CD14-positive monocyte (primary cell): ENCODE measurements at regions not wholly inside any gene's neighbourhood (a gene's known extent, or its start where the extent isn't known, plus 50 kb on each side); places are given as distances from the start of the nearest gene placed in this dataset.

Source experiments
- DNase-seq, 3 donors: peaks; one replicate each; pipeline ENCODE4 v3.0.0-alpha.2; 2011 to 2022
- H2AFZ ChIP-seq: 2 replicates; pipeline ENCODE4 v1.6.0; 2012; ENCODE audit warnings: mild to moderate bottlenecking, low read depth, low read length, inconsistent platforms; ENCODE audit not compliant: insufficient read depth, poor library complexity, severe bottlenecking
- H3K27ac ChIP-seq, 2 donors: 1 replicate in 1 of 2; 2 replicates in 1 of 2; pipeline ENCODE4 v1.5.1; 2012 to 2013; ENCODE audit warnings: low read length in 2 of 2, control low read depth in 1 of 2, inconsistent platforms in 1 of 2, low read depth in 1 of 2, mild to moderate bottlenecking in 1 of 2
- H3K27me3 ChIP-seq, 2 donors: one replicate each; pipeline versions ENCODE4 v1.6.0 to v1.6.1; 2011 to 2013; ENCODE audit warnings: low read length in 2 of 2; ENCODE audit not compliant: control insufficient read depth in 2 of 2, insufficient read depth in 2 of 2
- H3K36me3 ChIP-seq, 2 donors: replicated peaks in 1 of 2; 1 replicate in 1 of 2; 2 replicates in 1 of 2; pipeline versions ENCODE4 v1.5.1 to v1.6.1; 2012 to 2013; ENCODE audit warnings: low read length in 2 of 2, control low read depth in 1 of 2, inconsistent platforms in 1 of 2, mild to moderate bottlenecking in 1 of 2; ENCODE audit not compliant: insufficient read depth in 2 of 2, control insufficient read depth in 1 of 2
- H3K4me1 ChIP-seq, 2 donors: 1 replicate in 1 of 2; 2 replicates in 1 of 2; pipeline versions ENCODE4 v1.5.1 to v1.6.1; 2012 to 2013; ENCODE audit warnings: low read length in 2 of 2, control low read depth in 1 of 2, inconsistent platforms in 1 of 2, mild to moderate bottlenecking in 1 of 2, moderate library complexity in 1 of 2; ENCODE audit not compliant: insufficient read depth in 2 of 2, control insufficient read depth in 1 of 2
- H3K4me2 ChIP-seq: replicated peaks from 2 replicates; pipeline ENCODE3; 2012; ENCODE audit warnings: low read length, moderate library complexity, mild to moderate bottlenecking; ENCODE audit not compliant: poor library complexity, severe bottlenecking; ENCODE audit errors: extremely low read depth
- H3K4me3 ChIP-seq, 3 experiments: fragments of 200-600 bp in 1 of 3; sonication (generic) in 1 of 3; replicated peaks in 1 of 3; 1 replicate in 2 of 3; 2 replicates in 1 of 3; pipeline ENCODE4 v1.5.1; 2011 to 2013; ENCODE audit warnings: low read length in 3 of 3, mild to moderate bottlenecking in 3 of 3, control low read depth in 2 of 3, low read depth in 2 of 3, inconsistent platforms in 1 of 3, moderate library complexity in 1 of 3
- H3K79me2 ChIP-seq: 2 replicates; pipeline ENCODE4 v1.6.0; 2012; ENCODE audit warnings: mild to moderate bottlenecking, control low read depth, inconsistent platforms, low read length, moderate library complexity; ENCODE audit not compliant: insufficient read depth
- H3K9ac ChIP-seq: 2 replicates; pipeline ENCODE4 v1.6.0; 2017; ENCODE audit warnings: low read length, mild to moderate bottlenecking; ENCODE audit not compliant: insufficient read depth, poor library complexity, severe bottlenecking
- H3K9me3 ChIP-seq, 2 donors: replicated peaks in 1 of 2; 1 replicate in 1 of 2; 2 replicates in 1 of 2; pipeline versions ENCODE4 v1.5.1 to v1.6.1; 2012 to 2013; ENCODE audit warnings: low read length in 2 of 2, control low read depth in 1 of 2; ENCODE audit not compliant: control insufficient read depth in 1 of 2, insufficient read depth in 1 of 2
- H4K20me1 ChIP-seq: 2 replicates; pipeline ENCODE4 v1.6.0; 2012; ENCODE audit warnings: mild to moderate bottlenecking, low read length, control low read depth, moderate library complexity; ENCODE audit not compliant: insufficient read depth
- H3K27ac Mint-ChIP-seq, 7 donors: one replicate each; pipeline ENCODE4 v1.8.0; 2020; ENCODE audit warnings: mild to moderate bottlenecking in 7 of 7, mixed read lengths in 7 of 7, moderate library complexity in 6 of 7, inconsistent platforms in 2 of 7
- H3K27me3 Mint-ChIP-seq, 3 donors: one replicate each; pipeline ENCODE4 v1.8.0; 2021 to 2022; ENCODE audit warnings: low read depth in 3 of 3, mild to moderate bottlenecking in 3 of 3, mixed read lengths in 3 of 3, moderate library complexity in 3 of 3, inconsistent platforms in 1 of 3
- H3K36me3 Mint-ChIP-seq, 2 donors: one replicate each; pipeline ENCODE4 v1.8.0; 2020; ENCODE audit warnings: mixed read lengths in 2 of 2, inconsistent platforms in 1 of 2, mild to moderate bottlenecking in 1 of 2
- H3K4me1 Mint-ChIP-seq: one replicate; pipeline ENCODE4 v1.8.0; 2020; ENCODE audit warnings: mild to moderate bottlenecking, mixed read lengths
- H3K4me3 Mint-ChIP-seq, 2 donors: one replicate each; pipeline ENCODE4 v1.8.0; 2020; ENCODE audit warnings: mild to moderate bottlenecking in 2 of 2, mixed read lengths in 2 of 2, moderate library complexity in 1 of 2
- H3K9me3 Mint-ChIP-seq, 7 donors: one replicate each; pipeline ENCODE4 v1.8.0; 2020 to 2022; ENCODE audit warnings: mixed read lengths in 7 of 7, mild to moderate bottlenecking in 6 of 7, moderate library complexity in 6 of 7, inconsistent platforms in 2 of 7
- WGBS: methylation state at CpG from one replicate; pipeline ENCODE4 v1.1.5; 2013; ENCODE audit warnings: missing lambda C conversion rate; ENCODE audit not compliant: insufficient coverage; 5-methylcytosine and 5-hydroxymethylcytosine counted together
- intact Hi-C, 2 donors: fragments of 100-400 bp; cut with micrococcal nuclease; formaldehyde crosslinking; loops; one replicate each; pipeline versions ENCODE4 v1.15.0 to v1.15.1; 2023
- TF ChIP-seq, protein P1 (sequence below): fragments of 200-600 bp; IDR thresholded peaks from one replicate; pipeline ENCODE4 v1.8.0; 2022; ENCODE audit warnings: antibody characterized with exemption, mild to moderate bottlenecking

GRCh38 chr2:12612168-12612567 is 104.6 kb upstream of the TRIB2 start:
- intact Hi-C loops: no loop called here
- H3K27me3 ChIP-seq: no peaks in the 10 kb centered on the region
- H3K27ac ChIP-seq: no peak overlapping the region
- Mint-ChIP-seq H3K27ac (no peak overlapping the region), H3K36me3 (no peaks in the 10 kb centered on the region), H3K4me3 (no peak overlapping the region), H3K9me3 (peaks cover 0 to 3% (median 0%) of the 10 kb centered on the region in 7 donors), H3K27me3 (peaks cover 0 to 8% (median 2%) of the 10 kb centered on the region in 3 donors), H3K4me1 (peaks cover 9% of the 10 kb centered on the region)
- WGBS: no CpG with 5 or more reads among the region's 2 CpGs
- no peak overlapping the region for H2AFZ ChIP-seq
- H3K4me3 ChIP-seq: no peak overlapping the region
- H3K36me3 ChIP-seq: no peaks in the 10 kb centered on the region
- H3K9ac ChIP-seq: no peak overlapping the region
- no peak overlapping the region for H3K4me2 ChIP-seq
- TF ChIP-seq, protein P1, sequence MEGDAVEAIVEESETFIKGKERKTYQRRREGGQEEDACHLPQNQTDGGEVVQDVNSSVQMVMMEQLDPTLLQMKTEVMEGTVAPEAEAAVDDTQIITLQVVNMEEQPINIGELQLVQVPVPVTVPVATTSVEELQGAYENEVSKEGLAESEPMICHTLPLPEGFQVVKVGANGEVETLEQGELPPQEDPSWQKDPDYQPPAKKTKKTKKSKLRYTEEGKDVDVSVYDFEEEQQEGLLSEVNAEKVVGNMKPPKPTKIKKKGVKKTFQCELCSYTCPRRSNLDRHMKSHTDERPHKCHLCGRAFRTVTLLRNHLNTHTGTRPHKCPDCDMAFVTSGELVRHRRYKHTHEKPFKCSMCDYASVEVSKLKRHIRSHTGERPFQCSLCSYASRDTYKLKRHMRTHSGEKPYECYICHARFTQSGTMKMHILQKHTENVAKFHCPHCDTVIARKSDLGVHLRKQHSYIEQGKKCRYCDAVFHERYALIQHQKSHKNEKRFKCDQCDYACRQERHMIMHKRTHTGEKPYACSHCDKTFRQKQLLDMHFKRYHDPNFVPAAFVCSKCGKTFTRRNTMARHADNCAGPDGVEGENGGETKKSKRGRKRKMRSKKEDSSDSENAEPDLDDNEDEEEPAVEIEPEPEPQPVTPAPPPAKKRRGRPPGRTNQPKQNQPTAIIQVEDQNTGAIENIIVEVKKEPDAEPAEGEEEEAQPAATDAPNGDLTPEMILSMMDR: no peak
- peaks cover 6 to 10% of the 10 kb centered on the region in 2 donors for H3K4me1 ChIP-seq
- no peaks in the 10 kb centered on the region for H3K9me3 ChIP-seq
- H4K20me1 ChIP-seq: no peaks in the 10 kb centered on the region
- no peak for DNase-seq
- H3K79me2 ChIP-seq: no peaks in the 10 kb centered on the region

DNA sequence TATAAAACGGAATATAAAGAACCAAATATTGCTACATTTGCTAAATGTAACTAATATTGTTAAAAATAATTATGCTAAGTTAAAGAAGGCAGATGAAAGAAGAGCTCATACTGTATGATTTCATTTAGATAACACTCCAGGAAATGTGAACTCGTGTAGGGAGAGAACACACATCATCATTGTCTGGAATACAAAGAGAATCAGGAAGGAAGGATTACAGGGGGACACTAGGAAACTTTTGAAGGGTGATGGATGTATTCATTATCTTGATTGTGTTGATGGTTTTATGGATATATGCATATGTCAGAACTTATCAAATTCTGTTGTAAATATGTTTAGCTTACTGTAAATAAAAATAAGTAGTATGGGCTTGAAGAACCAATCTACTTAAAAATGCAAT is 104.1 kb upstream of the TRIB2 start:
- Histone ChIP-seq H3K27ac (no peak overlapping the region), H3K4me2 (no peak overlapping the region), H3K9me3 (no peaks in the 10 kb centered on the region), H4K20me1 (no peaks in the 10 kb centered on the region), H2AFZ (no peak overlapping the region), H3K79me2 (no peaks in the 10 kb centered on the region), H3K27me3 (no peaks in the 10 kb centered on the region), H3K4me1 (peaks cover 11 to 15% of the 10 kb centered on the region in 2 donors), H3K36me3 (no peaks in the 10 kb centered on the region), H3K4me3 (no peak overlapping the region), H3K9ac (no peak overlapping the region)
- no peak for DNase-seq
- H3K9me3 Mint-ChIP-seq: peaks cover 0 to 3% (median 0%) of the 10 kb centered on the region in 7 donors
- WGBS: no CpG with 5 or more reads among the region's 2 CpGs
- no peaks in the 10 kb centered on the region for H3K36me3 Mint-ChIP-seq
- intact Hi-C loops: no loop called here
- no peak overlapping the region for H3K27ac Mint-ChIP-seq
- H3K27me3 Mint-ChIP-seq: peaks cover 0 to 8% (median 2%) of the 10 kb centered on the region in 3 donors
- H3K4me1 Mint-ChIP-seq: peaks cover 14% of the 10 kb centered on the region
- TF ChIP-seq, protein P1: no peak
- no peak overlapping the region for H3K4me3 Mint-ChIP-seq
